Right lung (tissue), 2 donors: ENCODE measurements at regions not wholly inside any gene's neighbourhood (a gene's known extent, or its start where the extent isn't known, plus 50 kb on each side); places are given as distances from the start of the nearest gene placed in this dataset.
"Not testable (repeated sequence)": the region's sequence is repeated elsewhere in the genome, so short reads cannot be mapped to it uniquely, and the experiment has no call there.

Experiments
- DNase-seq, 2 donors: peaks; one replicate each; pipeline ENCODE4 v3.0.0-alpha.2; 2013

- DNase-seq: not testable (repeated sequence)
Observed at GRCh38 chr3:90206482-90206881, 1099.1 kb downstream of the EPHA3 start.

GRCh38 chr3:90207353-90208097 is 1100.1 kb downstream of the EPHA3 start:
- DNase-seq: not testable (repeated sequence)

GRCh38 chr3:90221900-90222299 is 1114.5 kb downstream of the EPHA3 start:
- no peak for DNase-seq

- no peak for DNase-seq
Observed at GRCh38 chr3:90241481-90241880, 1134.1 kb downstream of the EPHA3 start.

- DNase-seq: no peak
Observed at GRCh38 chr3:90253131-90253530, 1145.7 kb downstream of the EPHA3 start.

DNA sequence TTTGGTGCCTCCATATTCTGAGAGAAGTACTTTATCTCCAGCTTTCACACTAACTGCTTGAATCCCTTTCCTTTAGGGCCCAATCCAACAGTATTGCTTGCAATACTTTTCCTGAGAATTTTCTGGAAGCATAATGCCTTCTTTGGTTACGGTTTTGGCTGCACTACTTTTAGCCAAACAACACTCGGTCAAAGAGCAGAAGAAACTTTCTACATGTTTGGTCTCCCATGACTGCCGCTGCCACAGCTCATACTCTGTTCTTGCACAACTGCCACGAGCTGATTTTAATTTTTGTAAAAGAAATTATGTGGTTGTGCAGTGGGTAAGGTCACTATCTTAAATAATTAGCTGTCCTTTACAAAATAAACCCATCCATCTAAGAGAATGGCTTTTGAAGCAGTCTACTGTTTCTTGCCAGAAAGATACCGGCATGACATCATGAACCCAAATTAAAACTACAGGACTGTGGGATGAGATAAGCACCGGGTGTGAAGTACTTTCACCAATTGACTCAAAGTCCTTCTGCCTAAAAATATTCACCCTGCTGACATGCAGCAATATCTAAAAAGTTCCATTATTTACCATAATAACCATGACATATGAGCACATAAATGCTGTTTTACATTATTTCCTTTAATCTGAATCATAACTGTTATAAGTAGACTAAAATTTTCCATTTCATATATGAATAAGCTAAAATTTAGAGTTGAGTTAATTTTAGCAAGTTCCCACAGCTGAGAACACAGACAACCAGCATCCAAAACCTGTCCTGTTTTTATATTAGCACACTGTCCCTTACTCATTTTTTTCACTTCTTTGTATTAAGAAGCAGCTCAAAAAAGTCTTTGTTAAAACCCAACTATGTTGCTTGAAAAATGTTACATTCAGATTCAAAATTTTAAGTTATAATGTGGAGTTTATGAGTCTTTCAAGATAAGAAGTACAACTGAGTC is 1154.3 kb downstream of the EPHA3 start:
- no peak for DNase-seq
